ENCODE measurements at regions not wholly inside any gene's neighbourhood (a gene's known extent, or its start where the extent isn't known, plus 50 kb on each side); places are given as distances from the start of the nearest gene placed in this dataset.

- TF ChIP-seq POU6F1 (CRISPR knock-in tag; IDR thresholded peaks at IDR 0.05; ENCODE audit: borderline replicate concordance, low read depth), result no peak
- TF ChIP-seq GLIS3 (CRISPR knock-in tag; IDR thresholded peaks at IDR 0.05), result no peak
- TF ChIP-seq ZNF8 (CRISPR knock-in tag; IDR thresholded peaks at IDR 0.05), result no peak
- no peak for TF ChIP-seq RARB (CRISPR knock-in tag; IDR thresholded peaks at IDR 0.05)
- no peak for TF ChIP-seq TCF4 (CRISPR knock-in tag; IDR thresholded peaks at IDR 0.05; ENCODE audit: borderline replicate concordance)
Observed at GRCh38 chr1:88560621-88561020, 123.5 kb upstream of the PKN2 start (continued).

GRCh38 chr1:88562991-88563390, 121.1 kb upstream of the PKN2 start:
- TF ChIP-seq TOX (CRISPR knock-in tag; IDR thresholded peaks at IDR 0.05; ENCODE audit: borderline replicate concordance) (no peak), ISL1 (CRISPR knock-in tag; IDR thresholded peaks at IDR 0.05) (no peak), CSDC2 (CRISPR knock-in tag; IDR thresholded peaks at IDR 0.05) (no peak), CSRNP3 (CRISPR knock-in tag; IDR thresholded peaks at IDR 0.05) (no peak), CREB5 (CRISPR knock-in tag; IDR thresholded peaks at IDR 0.05; ENCODE audit: low read depth) (no peak), GLIS3 (CRISPR knock-in tag; IDR thresholded peaks at IDR 0.05) (no peak), ZNF8 (CRISPR knock-in tag; IDR thresholded peaks at IDR 0.05) (no peak), BACH2 (CRISPR knock-in tag; IDR thresholded peaks at IDR 0.05; ENCODE audit: borderline replicate concordance) (no peak)
- no peak for ATAC-seq

GRCh38 chr1:88566615-88567387, 117.3 kb upstream of the PKN2 start:
- TF ChIP-seq ZNF565 (CRISPR knock-in tag; conservative IDR thresholded peaks at IDR 0.05; ENCODE audit: low read depth), result no peak
- TF ChIP-seq ESRRG (CRISPR knock-in tag; IDR thresholded peaks at IDR 0.05), result no peak
- no peak for TF ChIP-seq ARNTL (CRISPR knock-in tag; IDR thresholded peaks at IDR 0.05; ENCODE audit: borderline replicate concordance, low read depth)
- TF ChIP-seq ZNF8 (CRISPR knock-in tag; IDR thresholded peaks at IDR 0.05), result no peak
- TF ChIP-seq ISL1 (CRISPR knock-in tag; IDR thresholded peaks at IDR 0.05), result no peak
- TF ChIP-seq GLIS3 (CRISPR knock-in tag; IDR thresholded peaks at IDR 0.05), result no peak
- TF ChIP-seq ZFP3 (CRISPR knock-in tag; IDR thresholded peaks at IDR 0.05), result no peak
- TF ChIP-seq POU6F1 (CRISPR knock-in tag; IDR thresholded peaks at IDR 0.05; ENCODE audit: borderline replicate concordance, low read depth), result no peak
- no peak for TF ChIP-seq CSRNP3 (CRISPR knock-in tag; IDR thresholded peaks at IDR 0.05)
- TF ChIP-seq PATZ1 (CRISPR knock-in tag; IDR thresholded peaks at IDR 0.05; ENCODE audit: borderline replicate concordance), result no peak
- TF ChIP-seq OSR1 (CRISPR knock-in tag; IDR thresholded peaks at IDR 0.05), result no peak
- no peak for TF ChIP-seq CSDC2 (CRISPR knock-in tag; IDR thresholded peaks at IDR 0.05)
- TF ChIP-seq PPARA (CRISPR knock-in tag; IDR thresholded peaks at IDR 0.05; ENCODE audit: borderline replicate concordance), result no peak
- TF ChIP-seq SNAI2 (CRISPR knock-in tag; IDR thresholded peaks at IDR 0.05), result no peak
- TF ChIP-seq ZC3H10 (CRISPR knock-in tag; IDR thresholded peaks at IDR 0.05), result no peak
- ATAC-seq, result no peak
